IMR-90 (cell line): ENCODE measurements at regions not wholly inside any gene's neighbourhood (a gene's known extent, or its start where the extent isn't known, plus 50 kb on each side); places are given as distances from the start of the nearest gene placed in this dataset.

Experiments
- ATAC-seq: fragments of 200-7000 bp; cut with Tn5 transposase; 2 replicates; pipeline ENCODE4 v1.9.1; 2020; ENCODE audit warnings: low read depth, mild to moderate bottlenecking, moderate library complexity
- BruUV-seq: library from RNA; stranded (reverse); fragments of 400-500 nt; replicated peaks from 2 replicates; lab custom pipeline; 2021; lab: Mats Ljungman, UMichigan
- CTCF ChIA-PET: fragments of 300-600 bp; formaldehyde crosslinking; extraction: SDS; loops from one replicate; lab custom pipeline; 2021; ENCODE audit warnings: antibody characterized with exemption; lab: Yijun Ruan, JAX
- POLR2A ChIA-PET: fragments of 300-600 bp; sonication (Branson Sonifier 250); formaldehyde crosslinking; loops from one replicate; lab custom pipeline; 2022; ENCODE audit warnings: antibody characterized with exemption; ENCODE audit not compliant: unreplicated experiment; lab: Charles Lee
- DNase-seq: peaks from one replicate; pipeline ENCODE4 v3.0.0; 2013
- H2AFZ ChIP-seq: replicated peaks from 2 replicates; pipeline ENCODE3; 2013; ENCODE audit warnings: low read length, mild to moderate bottlenecking; ENCODE audit not compliant: poor library complexity
- H2AK5ac ChIP-seq: 2 replicates; pipeline ENCODE4 v1.6.1; 2013; ENCODE audit warnings: low read depth, low read length, inconsistent platforms
- H2AK9ac ChIP-seq: replicated peaks from 2 replicates; pipeline ENCODE3; 2013; ENCODE audit warnings: mild to moderate bottlenecking, low read depth, low read length, moderate library complexity; ENCODE audit not compliant: poor library complexity
- H2BK120ac ChIP-seq: 2 replicates; pipeline ENCODE4 v1.6.1; 2013; ENCODE audit warnings: low read depth, low read length, inconsistent platforms
- H2BK15ac ChIP-seq: 3 replicates; pipeline ENCODE4 v1.6.1; 2013; ENCODE audit warnings: low read depth, low read length, inconsistent platforms
- H2BK20ac ChIP-seq: 2 replicates; pipeline ENCODE4 v1.6.1; 2013; ENCODE audit warnings: low read depth, mild to moderate bottlenecking, inconsistent platforms, low read length, moderate library complexity
- H2BK5ac ChIP-seq: 2 replicates; pipeline ENCODE4 v1.6.1; 2013; ENCODE audit warnings: mild to moderate bottlenecking, low read depth, low read length, inconsistent platforms; ENCODE audit not compliant: poor library complexity, severe bottlenecking
- H3K14ac ChIP-seq: replicated peaks from 2 replicates; pipeline ENCODE4 v1.6.1; 2013; ENCODE audit warnings: low read depth, low read length, inconsistent platforms
- H3K18ac ChIP-seq: 2 replicates; pipeline ENCODE4 v1.6.1; 2013; ENCODE audit warnings: low read depth, low read length, control low read depth
- H3K23ac ChIP-seq: 2 replicates; pipeline ENCODE4 v1.6.1; 2013; ENCODE audit warnings: low read depth, low read length, inconsistent platforms
- H3K27ac ChIP-seq: 2 replicates; pipeline ENCODE4 v1.5.1; 2013; ENCODE audit warnings: mild to moderate bottlenecking, control low read depth, low read length; ENCODE audit not compliant: insufficient read depth
- H3K27me3 ChIP-seq: 2 replicates; pipeline ENCODE4 v1.6.1; 2013; ENCODE audit warnings: low read length; ENCODE audit not compliant: control insufficient read depth, insufficient read depth
- H3K36me3 ChIP-seq: 2 replicates; pipeline ENCODE4 v1.6.1; 2013; ENCODE audit warnings: low read length, mixed read lengths; ENCODE audit not compliant: control insufficient read depth, insufficient read depth
- H3K4ac ChIP-seq: 2 replicates; pipeline ENCODE4 v1.6.1; 2013; ENCODE audit warnings: low read depth, low read length, inconsistent platforms
- H3K4me1 ChIP-seq: 2 replicates; pipeline ENCODE4 v1.6.1; 2013; ENCODE audit warnings: low read length, mixed read lengths; ENCODE audit not compliant: control insufficient read depth, insufficient read depth
- H3K4me2 ChIP-seq: 2 replicates; pipeline ENCODE4 v1.6.1; 2013; ENCODE audit warnings: low read depth, mild to moderate bottlenecking, control low read depth, low read length, moderate library complexity
- H3K4me3 ChIP-seq: 2 replicates; pipeline ENCODE4 v1.5.1; 2013; ENCODE audit warnings: low read depth, mild to moderate bottlenecking, control low read depth, low read length, moderate library complexity; ENCODE audit not compliant: insufficient read depth
- H3K56ac ChIP-seq: 2 replicates; pipeline ENCODE4 v1.6.1; 2013; ENCODE audit warnings: low read length, inconsistent platforms; ENCODE audit not compliant: insufficient read depth; ENCODE audit errors: extremely low read depth
- H3K79me1 ChIP-seq, 2 experiments: 2 replicates each; pipeline ENCODE4 v1.6.1; 2013; ENCODE audit warnings: low read length in 2 of 2, inconsistent platforms in 1 of 2, low read depth in 1 of 2
- H3K9ac ChIP-seq: 2 replicates; pipeline ENCODE4 v1.6.1; 2013; ENCODE audit warnings: low read depth, low read length, control low read depth
- H3K9me1 ChIP-seq: 2 replicates; pipeline ENCODE4 v1.6.1; 2013; ENCODE audit warnings: low read length, inconsistent platforms; ENCODE audit not compliant: insufficient read depth
- H3K9me3 ChIP-seq: 2 replicates; pipeline ENCODE4 v1.6.1; 2013; ENCODE audit warnings: low read length; ENCODE audit not compliant: control insufficient read depth, insufficient read depth
- H4K20me1 ChIP-seq: 2 replicates; pipeline ENCODE4 v1.6.1; 2013; ENCODE audit warnings: low read length, inconsistent platforms; ENCODE audit not compliant: insufficient read depth
- H4K5ac ChIP-seq: 2 replicates; pipeline ENCODE4 v1.6.1; 2013; ENCODE audit warnings: mild to moderate bottlenecking, low read depth, low read length, control low read depth
- H4K8ac ChIP-seq, 2 experiments: 2 replicates each; pipeline ENCODE4 v1.6.1; 2013; ENCODE audit warnings: low read depth in 2 of 2, low read length in 2 of 2, control low read depth in 1 of 2, inconsistent platforms in 1 of 2
- H4K91ac ChIP-seq: 2 replicates; pipeline ENCODE4 v1.6.1; 2013; ENCODE audit warnings: low read depth, low read length, inconsistent platforms; ENCODE audit not compliant: insufficient read depth
- BHLHE40 ChIP-seq: fragments of 150-350 bp; IDR thresholded peaks from 2 replicates; pipeline ENCODE4 v1.6.1; 2016; ENCODE audit warnings: mild to moderate bottlenecking, low read depth, low read length
- CHD1 ChIP-seq: IDR thresholded peaks from 2 replicates; pipeline ENCODE4 v1.6.1; 2012; ENCODE audit warnings: low read depth, low read length, improper control_type of control experiment
- FOS ChIP-seq: fragments of 150-350 bp; IDR thresholded peaks from 2 replicates; pipeline ENCODE4 v1.6.1; 2016; ENCODE audit warnings: low read depth, low read length
- MAFK ChIP-seq: IDR thresholded peaks from 2 replicates; pipeline ENCODE4 v1.6.1; 2012; ENCODE audit warnings: low read depth, low read length, improper control_type of control experiment
- MAZ ChIP-seq: IDR thresholded peaks from 2 replicates; pipeline ENCODE4 v1.6.1; 2012; ENCODE audit warnings: low read depth, mild to moderate bottlenecking, low read length, improper control_type of control experiment, moderate library complexity, borderline replicate concordance
- MXI1 ChIP-seq: IDR thresholded peaks from 2 replicates; pipeline ENCODE4 v1.6.1; 2012; ENCODE audit warnings: low read depth, mild to moderate bottlenecking, low read length, moderate library complexity, borderline replicate concordance
- NFE2L2 ChIP-seq: fragments of 150-350 bp; IDR thresholded peaks from 2 replicates; pipeline ENCODE4 v1.6.1; 2016; ENCODE audit warnings: low read depth, mild to moderate bottlenecking, low read length
- POLR2A ChIP-seq: IDR thresholded peaks from 2 replicates; pipeline ENCODE4 v1.6.1; 2012; ENCODE audit warnings: mild to moderate bottlenecking, low read depth, low read length
- RCOR1 ChIP-seq: IDR thresholded peaks from 2 replicates; pipeline ENCODE4 v1.6.1; 2012; ENCODE audit warnings: mild to moderate bottlenecking, low read length, improper control_type of control experiment; ENCODE audit not compliant: insufficient replicate concordance
- SMC3 ChIP-seq: fragments of 150-350 bp; IDR thresholded peaks from 2 replicates; pipeline ENCODE4 v1.6.1; 2016; ENCODE audit warnings: low read depth, mild to moderate bottlenecking, antibody characterized with exemption, low read length, moderate library complexity
- WGBS, 2 experiments: methylation state at CpG; one replicate each; pipeline versions ENCODE4 v1.1.5 to v1.1.7; 2013; ENCODE audit warnings: missing lambda C conversion rate in 2 of 2; ENCODE audit not compliant: insufficient read length in 1 of 2; ENCODE audit errors: extremely low coverage in 2 of 2; 5-methylcytosine and 5-hydroxymethylcytosine counted together
- dilution Hi-C: fragments of 300-500 bp; cut with HindIII; formaldehyde crosslinking; loops from one replicate; pipeline ENCODE4 v1.14.3; 2018; ENCODE audit warnings: low sequenced_read_pairs; ENCODE audit not compliant: unreplicated experiment
- in situ Hi-C: fragments of 300-500 bp; cut with MboI; formaldehyde crosslinking; loops from 3 replicates; pipeline ENCODE4 v1.14.3; 2019; ENCODE audit warnings: low sequenced_read_pairs, inconsistent platforms, mixed read lengths
- intact Hi-C: fragments of 100-400 bp; cut with micrococcal nuclease; formaldehyde crosslinking; loops from 2 replicates; pipeline ENCODE4 v1.10.0; 2022
- TF ChIP-seq, protein P1 (sequence below): fragments of 150-350 bp; IDR thresholded peaks from 2 replicates; pipeline ENCODE4 v1.6.1; 2017; ENCODE audit warnings: mild to moderate bottlenecking, antibody characterized with exemption, low read length, low read depth

- no peak overlapping the region for H2BK120ac ChIP-seq
- ChIA-PET CTCF (no interaction called here), POLR2A (no interaction called here)
- dilution Hi-C loops: no loop called here
- intact Hi-C loops: loop anchor here (5.0 kb wide), 2 partner anchors 74 to 96 kb away; partner anchors contain the start of gene BCOR
- H2AFZ ChIP-seq: no peak overlapping the region
- no peak overlapping the region for H3K23ac ChIP-seq
- no peak overlapping the region; the same call in 1 of the 2 replicates for H3K4me2 ChIP-seq
- no peak overlapping the region for H3K4me3 ChIP-seq
- no peak overlapping the region for H2BK5ac ChIP-seq
- no peaks in the 10 kb centered on the region; the same call in 1 of the 2 replicates for H3K4me1 ChIP-seq
- no TSS peak for BruUV-seq
- no peak overlapping the region for H4K91ac ChIP-seq
- no peaks in the 10 kb centered on the region for H3K36me3 ChIP-seq
- peaks cover 22% of the 10 kb centered on the region for H3K27me3 ChIP-seq
- no peak overlapping the region for H3K14ac ChIP-seq
- no peak overlapping the region for H2AK5ac ChIP-seq
- H4K8ac ChIP-seq: no peak overlapping the region
- DNase-seq (no peak), ATAC-seq (no peak)
- no peak overlapping the region for H3K56ac ChIP-seq
- TF ChIP-seq CHD1: no peak
- TF ChIP-seq BHLHE40: no peak
- no peak for TF ChIP-seq FOS
- no peak for TF ChIP-seq MXI1
- no peak for TF ChIP-seq RCOR1
- TF ChIP-seq SMC3: no peak
- TF ChIP-seq, protein P1, sequence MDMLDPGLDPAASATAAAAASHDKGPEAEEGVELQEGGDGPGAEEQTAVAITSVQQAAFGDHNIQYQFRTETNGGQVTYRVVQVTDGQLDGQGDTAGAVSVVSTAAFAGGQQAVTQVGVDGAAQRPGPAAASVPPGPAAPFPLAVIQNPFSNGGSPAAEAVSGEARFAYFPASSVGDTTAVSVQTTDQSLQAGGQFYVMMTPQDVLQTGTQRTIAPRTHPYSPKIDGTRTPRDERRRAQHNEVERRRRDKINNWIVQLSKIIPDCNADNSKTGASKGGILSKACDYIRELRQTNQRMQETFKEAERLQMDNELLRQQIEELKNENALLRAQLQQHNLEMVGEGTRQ: no peak
- TF ChIP-seq MAFK: no peak
- no peak for TF ChIP-seq MAZ
- no peak for TF ChIP-seq POLR2A
- no peak for TF ChIP-seq NFE2L2
- H3K27ac ChIP-seq: no peak overlapping the region
- H3K9me3 ChIP-seq: no peaks in the 10 kb centered on the region; the same call in 1 of the 2 replicates
- no peak overlapping the region for H3K18ac ChIP-seq
- H4K20me1 ChIP-seq: no peaks in the 10 kb centered on the region
- H3K9ac ChIP-seq: no peak overlapping the region
- H3K4ac ChIP-seq: no peak overlapping the region; the same call in 1 of the 2 replicates
- in situ Hi-C loops: loop anchor here (5.0 kb wide), 1 partner anchor 64 kb away; no protein-coding TSS in a partner anchor
- 8% methylated on average over 2 of the region's 17 CpGs; no CpG with 5 or more reads in 1 of the 2 experiments for WGBS, 2 experiments
- no peak overlapping the region for H2BK20ac ChIP-seq
- H2BK15ac ChIP-seq: no peak overlapping the region
- H2AK9ac ChIP-seq: no peak overlapping the region
- no peak overlapping the region for H4K5ac ChIP-seq
- H3K79me1 ChIP-seq: peaks cover 0 to 3% of the 10 kb centered on the region in 2 experiments; a peak in 1 of 4 replicates
- no peaks in the 10 kb centered on the region for H3K9me1 ChIP-seq
Observed at GRCh38 chrX:40170830-40171512, 73.2 kb upstream of the BCOR start.
